PC-3 (cell line): ENCODE measurements at regions not wholly inside any gene's neighbourhood (a gene's known extent, or its start where the extent isn't known, plus 50 kb on each side); places are given as distances from the start of the nearest gene placed in this dataset.

Experiments
- ATAC-seq: fragments of 200-7000 bp; cut with Tn5 transposase; 2 replicates; pipeline ENCODE4 v1.9.1; 2020; ENCODE audit warnings: mild to moderate bottlenecking, moderate library complexity
- BruUV-seq: library from RNA; stranded (reverse); fragments of 400-500 nt; replicated peaks from 2 replicates; lab custom pipeline; 2021; lab: Mats Ljungman, UMichigan
- CTCF ChIA-PET: fragments of 300-600 bp; sonication (Branson Sonifier 250); formaldehyde crosslinking; loops from one replicate; lab custom pipeline; 2022; ENCODE audit warnings: antibody characterized with exemption; lab: Charles Lee
- POLR2A ChIA-PET: fragments of 300-600 bp; sonication (Branson Sonifier 250); formaldehyde crosslinking; loops from one replicate; lab custom pipeline; 2022; ENCODE audit warnings: antibody characterized with exemption; ENCODE audit not compliant: unreplicated experiment; lab: Charles Lee
- DNase-seq: peaks from one replicate; pipeline ENCODE4 v3.0.0-alpha.2; 2015
- H2AFZ ChIP-seq: fragments of 300-600 bp; sonication (generic); 2 replicates; pipeline ENCODE4 v1.6.0; 2016; ENCODE audit warnings: antibody characterized with exemption, low read length
- H3F3A ChIP-seq: fragments of 300-600 bp; sonication (generic); one replicate; pipeline ENCODE4 v1.6.0; 2017; ENCODE audit warnings: antibody characterized with exemption, low read length, control low read depth, mild to moderate bottlenecking; ENCODE audit not compliant: unreplicated experiment
- H3K27ac ChIP-seq: fragments of 300-600 bp; sonication (generic); 2 replicates; pipeline ENCODE4 v1.5.1; 2016; ENCODE audit warnings: mild to moderate bottlenecking, low read length
- H3K27me3 ChIP-seq: fragments of 300-600 bp; sonication (generic); 2 replicates; pipeline ENCODE4 v1.6.1; 2016; ENCODE audit warnings: low read length, mixed read lengths
- H3K36me3 ChIP-seq: fragments of 300-600 bp; sonication (generic); 2 replicates; pipeline ENCODE4 v1.6.1; 2016; ENCODE audit warnings: low read depth, mixed run types, low read length, mixed read lengths
- H3K4me1 ChIP-seq: fragments of 300-600 bp; sonication (generic); 2 replicates; pipeline ENCODE4 v1.5.1; 2016; ENCODE audit warnings: low read length; ENCODE audit not compliant: insufficient read depth
- H3K4me2 ChIP-seq: fragments of 300-600 bp; sonication (generic); 2 replicates; pipeline ENCODE4 v1.6.0; 2016; ENCODE audit warnings: low read length
- H3K4me3 ChIP-seq: fragments of 300-600 bp; sonication (generic); 2 replicates; pipeline ENCODE4 v1.5.1; 2016; ENCODE audit warnings: mild to moderate bottlenecking, low read length, mixed read lengths
- H3K79me2 ChIP-seq: fragments of 300-600 bp; sonication (generic); 2 replicates; pipeline ENCODE4 v1.6.1; 2017; ENCODE audit warnings: low read length, mixed read lengths
- H3K9ac ChIP-seq: fragments of 300-600 bp; sonication (generic); 2 replicates; pipeline ENCODE4 v1.6.0; 2016; ENCODE audit warnings: mild to moderate bottlenecking, low read length
- H3K9me2 ChIP-seq: fragments of 300-600 bp; sonication (generic); replicated peaks from 2 replicates; pipeline ENCODE4 v1.6.1; 2016; ENCODE audit warnings: mixed run types, low read length, mixed read lengths
- H3K9me3 ChIP-seq: fragments of 300-600 bp; sonication (generic); 2 replicates; pipeline ENCODE4 v1.6.1; 2016; ENCODE audit warnings: low read length, mixed read lengths
- H4K20me1 ChIP-seq: fragments of 300-600 bp; sonication (generic); 2 replicates; pipeline ENCODE4 v1.6.1; 2016; ENCODE audit warnings: low read length, mixed read lengths
- CTCF ChIP-seq: fragments of 300-600 bp; sonication (generic); conservative IDR thresholded peaks from 2 replicates; pipeline ENCODE4 v1.5.1; 2017; ENCODE audit warnings: antibody characterized with exemption, low read depth, mild to moderate bottlenecking, low read length
- EZH2 ChIP-seq: fragments of 300-600 bp; sonication (generic); IDR thresholded peaks from one replicate; pipeline ENCODE4 v1.6.1; 2017; ENCODE audit warnings: antibody characterized with exemption, mild to moderate bottlenecking, low read length; ENCODE audit not compliant: unreplicated experiment
- EZH2phosphoT487 ChIP-seq: fragments of 300-600 bp; sonication (generic); IDR thresholded peaks from 2 replicates; pipeline ENCODE4 v1.6.1; 2018; ENCODE audit warnings: mild to moderate bottlenecking, antibody characterized with exemption, low read length, borderline replicate concordance
- intact Hi-C: fragments of 100-400 bp; cut with micrococcal nuclease; formaldehyde crosslinking; loops from 2 replicates; pipeline ENCODE4 v1.9.0; 2023

GRCh38 chr4:79796948-79797347, 276.1 kb downstream of the ANTXR2 start:
- Histone ChIP-seq H3K36me3 (no peaks in the 10 kb centered on the region), H3K4me2 (no peak overlapping the region), H3F3A (no peaks in the 10 kb centered on the region), H3K9ac (no peak overlapping the region), H3K4me1 (no peaks in the 10 kb centered on the region), H3K9me3 (no peaks in the 10 kb centered on the region), H4K20me1 (no peaks in the 10 kb centered on the region), H3K27me3 (no peaks in the 10 kb centered on the region), H2AFZ (no peak overlapping the region), H3K79me2 (no peaks in the 10 kb centered on the region), H3K4me3 (no peak overlapping the region), H3K27ac (no peak overlapping the region), H3K9me2 (no peaks in the 10 kb centered on the region)
- DNase-seq, result no peak
- POLR2A ChIA-PET, result interaction anchor here (0.7 kb wide), 1 partner anchor 776 kb away, joined by 3 read pairs; no protein-coding TSS in a partner anchor
- no TSS peak for BruUV-seq
- TF ChIP-seq EZH2phosphoT487, result no peak
- no peak for TF ChIP-seq CTCF
- TF ChIP-seq EZH2, result no peak
- no peak for ATAC-seq
- CTCF ChIA-PET, result no interaction called here
- intact Hi-C loops, result no loop called here

GRCh38 chr4:79788884-79789283, 284.1 kb downstream of the ANTXR2 start:
- intact Hi-C loops, result no loop called here
- Histone ChIP-seq H3K9me2 (no peaks in the 10 kb centered on the region), H3K27ac (no peak overlapping the region), H3K4me3 (no peak overlapping the region), H3K36me3 (no peaks in the 10 kb centered on the region), H3K9ac (no peak overlapping the region), H3F3A (no peaks in the 10 kb centered on the region), H3K27me3 (no peaks in the 10 kb centered on the region), H3K79me2 (no peaks in the 10 kb centered on the region), H3K4me2 (no peak overlapping the region), H4K20me1 (no peaks in the 10 kb centered on the region), H3K4me1 (no peaks in the 10 kb centered on the region), H3K9me3 (no peaks in the 10 kb centered on the region), H2AFZ (no peak overlapping the region)
- BruUV-seq, result no TSS peak
- ATAC-seq (no peak), DNase-seq (no peak)
- no peak for TF ChIP-seq EZH2
- TF ChIP-seq EZH2phosphoT487, result no peak
- TF ChIP-seq CTCF, result no peak
- CTCF ChIA-PET, result no interaction called here
- POLR2A ChIA-PET, result no interaction called here

DNA sequence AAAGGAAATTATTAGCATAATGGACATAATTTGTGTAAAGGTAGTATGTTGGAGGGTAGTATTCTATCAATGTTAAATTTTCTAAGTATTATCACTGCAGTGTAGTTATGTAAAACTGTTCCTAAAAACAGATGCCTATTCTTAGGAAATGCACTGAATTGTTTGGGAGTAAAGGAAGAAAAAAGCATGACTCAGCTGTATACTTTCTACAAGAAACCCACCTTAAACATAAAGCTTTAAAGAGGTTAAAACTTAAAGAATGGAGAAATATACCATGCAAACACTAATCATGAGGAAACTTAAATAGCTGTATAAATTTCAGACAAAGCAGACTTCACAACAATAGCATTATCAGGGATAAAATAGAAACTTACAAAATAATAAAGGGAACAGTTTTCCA, 292.9 kb downstream of the ANTXR2 start:
- no peaks in the 10 kb centered on the region for H4K20me1 ChIP-seq
- H3K36me3 ChIP-seq, result no peaks in the 10 kb centered on the region
- intact Hi-C loops, result no loop called here
- no peaks in the 10 kb centered on the region for H3K79me2 ChIP-seq
- no peak overlapping the region for H3K27ac ChIP-seq
- H2AFZ ChIP-seq, result no peak overlapping the region
- ChIA-PET CTCF (no interaction called here), POLR2A (no interaction called here)
- no TSS peak for BruUV-seq
- no peak for TF ChIP-seq CTCF
- no peak for TF ChIP-seq EZH2phosphoT487
- no peak for TF ChIP-seq EZH2
- no peak overlapping the region for H3K9ac ChIP-seq
- no peaks in the 10 kb centered on the region for H3K4me1 ChIP-seq
- ATAC-seq (no peak), DNase-seq (no peak)
- no peaks in the 10 kb centered on the region for H3F3A ChIP-seq
- no peak overlapping the region for H3K4me2 ChIP-seq
- no peaks in the 10 kb centered on the region for H3K9me3 ChIP-seq
- no peaks in the 10 kb centered on the region for H3K9me2 ChIP-seq
- H3K27me3 ChIP-seq, result no peaks in the 10 kb centered on the region
- H3K4me3 ChIP-seq, result no peak overlapping the region
